Psoas muscle (tissue), 7 donors: ENCODE measurements at regions not wholly inside any gene's neighbourhood (a gene's known extent, or its start where the extent isn't known, plus 50 kb on each side); places are given as distances from the start of the nearest gene placed in this dataset.

Experiments
- ATAC-seq, 4 donors: fragments of 200-7000 bp; cut with Tn5 transposase; one replicate each; pipeline ENCODE4 v1.9.1; 2020; ENCODE audit warnings: moderate library complexity in 3 of 4, mild to moderate bottlenecking in 2 of 4
- DNase-seq, 2 donors: peaks; one replicate each; pipeline ENCODE4 v3.0.0-alpha.2; 2020
- H3K27ac ChIP-seq: fragments of 200-600 bp; one replicate; pipeline ENCODE4 v1.8.0; 2022
- H3K27me3 ChIP-seq, 3 donors: fragments of 200-600 bp in 1 of 3; one replicate each; pipeline versions ENCODE4 v1.6.1 to v1.8.0; 2013 to 2022; ENCODE audit warnings: low read length in 2 of 3, mild to moderate bottlenecking in 2 of 3, moderate library complexity in 1 of 3; ENCODE audit not compliant: insufficient read depth in 3 of 3
- H3K36me3 ChIP-seq, 2 donors: fragments of 200-600 bp in 1 of 2; one replicate each; pipeline versions ENCODE4 v1.6.1 to v1.8.0; 2013 to 2022; ENCODE audit warnings: low read depth in 1 of 2, mild to moderate bottlenecking in 1 of 2, moderate library complexity in 1 of 2; ENCODE audit not compliant: insufficient read depth in 1 of 2
- H3K4me1 ChIP-seq: fragments of 200-600 bp; one replicate; pipeline ENCODE4 v1.8.0; 2022
- H3K4me3 ChIP-seq: fragments of 200-600 bp; one replicate; pipeline ENCODE4 v1.8.0; 2022; ENCODE audit warnings: mild to moderate bottlenecking
- H3K9me3 ChIP-seq: fragments of 200-600 bp; one replicate; pipeline ENCODE4 v1.8.0; 2022
- CTCF ChIP-seq: fragments of 200-600 bp; IDR thresholded peaks from one replicate; pipeline ENCODE4 v1.8.0; 2022; ENCODE audit warnings: antibody characterized with exemption
- WGBS, 3 donors: extraction: QIAGEN DNeasy Blood & Tissue Kit; methylation state at CpG; one replicate each; pipeline versions ENCODE4 v1.1.6 to v1.1.7; 2013; 5-methylcytosine and 5-hydroxymethylcytosine counted together
- intact Hi-C, 2 donors: fragments of 100-400 bp; cut with DNase I; formaldehyde crosslinking; loops; one replicate each; pipeline versions ENCODE4 v1.11.0 to v1.14.2; 2022
- donor health status: healthy with polysubstance abuse.
- donor health status: DM: no; HTN: no; CAD: no; lungs with moderate emphysema.
- donor health status: Bipolar disorder and iron deficiency.
- donor health status: healthy.
- donor health status: DM: yes; HTN: yes; CAD: no.
- donor health status: DM: no; HTN: no; CAD: no.
- donor health status: DM: yes; HTN: yes; CAD: no.

GRCh38 chr5:161183559-161183958 lies 331.5 kb upstream of the ATP10B start:
- H3K4me3 ChIP-seq: no peak overlapping the region
- H3K27me3 ChIP-seq: no peaks in the 10 kb centered on the region
- H3K27ac ChIP-seq: no peak overlapping the region
- DNase-seq (no peak), ATAC-seq (no peak)
- intact Hi-C loops: no loop called here
- H3K4me1 ChIP-seq: no peaks in the 10 kb centered on the region
- H3K9me3 ChIP-seq: no peaks in the 10 kb centered on the region
- no peak for TF ChIP-seq CTCF
- H3K36me3 ChIP-seq: no peaks in the 10 kb centered on the region

GRCh38 chr5:161176221-161176620 lies 324.2 kb upstream of the ATP10B start:
- WGBS, 3 donors: 62 to 70% (median 69%) methylated on average over 2 of the region's 2 CpGs
- TF ChIP-seq CTCF: no peak
- DNase-seq (no peak), ATAC-seq (no peak)
- no peaks in the 10 kb centered on the region for H3K9me3 ChIP-seq
- no peaks in the 10 kb centered on the region for H3K27me3 ChIP-seq
- no peak overlapping the region for H3K27ac ChIP-seq
- H3K4me1 ChIP-seq: no peaks in the 10 kb centered on the region
- no peaks in the 10 kb centered on the region for H3K36me3 ChIP-seq
- intact Hi-C loops: no loop called here
- H3K4me3 ChIP-seq: no peak overlapping the region

GRCh38 chr5:161169776-161170175 lies 317.8 kb upstream of the ATP10B start:
- H3K4me3 ChIP-seq: no peak overlapping the region
- no peak overlapping the region for H3K27ac ChIP-seq
- H3K9me3 ChIP-seq: no peaks in the 10 kb centered on the region
- ATAC-seq: no peak
- no peak for DNase-seq
- H3K36me3 ChIP-seq: no peaks in the 10 kb centered on the region
- WGBS, 3 donors: 70 to 82% (median 76%) methylated on average over 2 of the region's 2 CpGs
- no peaks in the 10 kb centered on the region for H3K4me1 ChIP-seq
- intact Hi-C loops: no loop called here
- no peak for TF ChIP-seq CTCF
- no peaks in the 10 kb centered on the region for H3K27me3 ChIP-seq

- H3K9me3 ChIP-seq: no peaks in the 10 kb centered on the region
Measured at GRCh38 chr5:161167016-161167767, 315.2 kb upstream of the ATP10B start.

More at GRCh38 chr5:161167016-161167767, 315.2 kb upstream of the ATP10B start:
- H3K4me1 ChIP-seq: no peaks in the 10 kb centered on the region
- H3K27ac ChIP-seq: no peak overlapping the region
- no peak for ATAC-seq
- intact Hi-C loops: no loop called here
- TF ChIP-seq CTCF: no peak
- H3K36me3 ChIP-seq: no peaks in the 10 kb centered on the region
- WGBS, 3 donors: 71 to 77% (median 73%) methylated on average over 6 of the region's 6 CpGs
- DNase-seq: no peak
- H3K4me3 ChIP-seq: no peak overlapping the region
- H3K27me3 ChIP-seq: no peaks in the 10 kb centered on the region
